ENCODE measurements at regions not wholly inside any gene's neighbourhood (a gene's known extent, or its start where the extent isn't known, plus 50 kb on each side); places are given as distances from the start of the nearest gene placed in this dataset.

DNA sequence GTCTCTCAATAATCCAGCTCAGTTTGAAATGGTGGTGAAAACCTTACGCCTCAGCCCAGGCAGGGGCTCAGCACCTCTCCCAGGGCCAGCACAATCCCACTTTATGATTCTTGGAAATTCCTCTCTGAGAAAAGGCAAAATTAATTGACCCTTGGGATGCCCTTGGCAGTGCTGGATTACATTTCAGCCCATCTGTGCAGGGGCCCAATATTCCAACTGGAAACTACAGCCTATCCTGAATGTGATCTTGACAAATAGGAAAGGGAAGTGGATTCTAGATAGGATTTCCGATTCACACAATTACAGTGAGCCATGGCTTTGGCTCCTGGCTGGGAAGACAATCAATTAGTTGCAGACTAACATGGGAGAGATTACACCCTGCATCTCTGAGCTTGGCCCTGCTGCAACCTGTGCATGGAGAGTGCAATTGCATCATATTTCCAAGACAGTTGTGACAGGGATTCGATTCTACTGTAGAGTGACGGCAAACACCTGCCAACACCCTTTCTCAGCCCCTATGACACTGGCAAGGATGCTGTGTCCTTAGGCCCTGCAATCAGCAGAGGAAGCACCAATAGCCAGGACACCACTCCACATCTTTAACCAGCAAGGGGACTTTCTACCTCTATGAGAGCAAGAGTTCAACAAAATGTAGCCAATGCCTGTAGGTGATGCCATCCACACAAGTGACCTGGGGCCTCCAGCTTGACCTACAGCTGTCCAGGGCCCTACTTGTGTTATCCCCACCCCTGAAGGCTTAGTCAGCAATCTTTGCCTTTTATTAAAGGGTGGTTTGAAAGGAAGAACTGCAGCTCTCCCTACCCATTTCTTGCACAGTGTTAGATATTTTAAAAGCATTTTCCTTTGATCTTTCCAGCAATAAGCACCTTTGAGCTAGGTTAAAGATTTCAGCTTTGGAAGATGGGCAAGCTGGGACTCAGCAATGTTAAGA lies 187.2 kb upstream of the HS6ST1 start (continued):
- TF ChIP-seq CEBPG (CRISPR knock-in tag; IDR thresholded peaks at IDR 0.05) (no peak), CEBPG (tag; conservative IDR thresholded peaks at IDR 0.05 in 1 of 2, IDR thresholded peaks at IDR 0.05 in 1 of 2) (no peak), MAFK (IDR thresholded peaks at IDR 0.05; ENCODE audit: low read length) (no peak), DIDO1 (tag; IDR thresholded peaks at IDR 0.05; ENCODE audit: low read depth) (no peak), ZFP1 (CRISPR knock-in tag; IDR thresholded peaks at IDR 0.05) (no peak), SMARCB1 (IDR thresholded peaks at IDR 0.05; ENCODE audit: insufficient read length, low read depth) (no peak), TRIM28 (IDR thresholded peaks at IDR 0.05) (no peak), CBFB (CRISPR knock-in tag; IDR thresholded peaks at IDR 0.05) (no peak)
- TF ChIP-seq, protein P1, sequence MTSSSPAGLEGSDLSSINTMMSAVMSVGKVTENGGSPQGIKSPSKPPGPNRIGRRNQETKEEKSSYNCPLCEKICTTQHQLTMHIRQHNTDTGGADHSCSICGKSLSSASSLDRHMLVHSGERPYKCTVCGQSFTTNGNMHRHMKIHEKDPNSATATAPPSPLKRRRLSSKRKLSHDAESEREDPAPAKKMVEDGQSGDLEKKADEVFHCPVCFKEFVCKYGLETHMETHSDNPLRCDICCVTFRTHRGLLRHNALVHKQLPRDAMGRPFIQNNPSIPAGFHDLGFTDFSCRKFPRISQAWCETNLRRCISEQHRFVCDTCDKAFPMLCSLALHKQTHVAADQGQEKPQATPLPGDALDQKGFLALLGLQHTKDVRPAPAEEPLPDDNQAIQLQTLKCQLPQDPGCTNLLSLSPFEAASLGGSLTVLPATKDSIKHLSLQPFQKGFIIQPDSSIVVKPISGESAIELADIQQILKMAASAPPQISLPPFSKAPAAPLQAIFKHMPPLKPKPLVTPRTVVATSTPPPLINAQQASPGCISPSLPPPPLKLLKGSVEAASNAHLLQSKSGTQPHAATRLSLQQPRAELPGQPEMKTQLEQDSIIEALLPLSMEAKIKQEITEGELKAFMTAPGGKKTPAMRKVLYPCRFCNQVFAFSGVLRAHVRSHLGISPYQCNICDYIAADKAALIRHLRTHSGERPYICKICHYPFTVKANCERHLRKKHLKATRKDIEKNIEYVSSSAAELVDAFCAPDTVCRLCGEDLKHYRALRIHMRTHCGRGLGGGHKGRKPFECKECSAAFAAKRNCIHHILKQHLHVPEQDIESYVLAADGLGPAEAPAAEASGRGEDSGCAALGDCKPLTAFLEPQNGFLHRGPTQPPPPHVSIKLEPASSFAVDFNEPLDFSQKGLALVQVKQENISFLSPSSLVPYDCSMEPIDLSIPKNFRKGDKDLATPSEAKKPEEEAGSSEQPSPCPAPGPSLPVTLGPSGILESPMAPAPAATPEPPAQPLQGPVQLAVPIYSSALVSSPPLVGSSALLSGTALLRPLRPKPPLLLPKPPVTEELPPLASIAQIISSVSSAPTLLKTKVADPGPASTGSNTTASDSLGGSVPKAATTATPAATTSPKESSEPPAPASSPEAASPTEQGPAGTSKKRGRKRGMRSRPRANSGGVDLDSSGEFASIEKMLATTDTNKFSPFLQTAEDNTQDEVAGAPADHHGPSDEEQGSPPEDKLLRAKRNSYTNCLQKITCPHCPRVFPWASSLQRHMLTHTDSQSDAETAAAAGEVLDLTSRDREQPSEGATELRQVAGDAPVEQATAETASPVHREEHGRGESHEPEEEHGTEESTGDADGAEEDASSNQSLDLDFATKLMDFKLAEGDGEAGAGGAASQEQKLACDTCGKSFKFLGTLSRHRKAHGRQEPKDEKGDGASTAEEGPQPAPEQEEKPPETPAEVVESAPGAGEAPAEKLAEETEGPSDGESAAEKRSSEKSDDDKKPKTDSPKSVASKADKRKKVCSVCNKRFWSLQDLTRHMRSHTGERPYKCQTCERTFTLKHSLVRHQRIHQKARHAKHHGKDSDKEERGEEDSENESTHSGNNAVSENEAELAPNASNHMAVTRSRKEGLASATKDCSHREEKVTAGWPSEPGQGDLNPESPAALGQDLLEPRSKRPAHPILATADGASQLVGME (CRISPR knock-in tag; IDR thresholded peaks at IDR 0.05): no peak
- TF ChIP-seq, protein P2, sequence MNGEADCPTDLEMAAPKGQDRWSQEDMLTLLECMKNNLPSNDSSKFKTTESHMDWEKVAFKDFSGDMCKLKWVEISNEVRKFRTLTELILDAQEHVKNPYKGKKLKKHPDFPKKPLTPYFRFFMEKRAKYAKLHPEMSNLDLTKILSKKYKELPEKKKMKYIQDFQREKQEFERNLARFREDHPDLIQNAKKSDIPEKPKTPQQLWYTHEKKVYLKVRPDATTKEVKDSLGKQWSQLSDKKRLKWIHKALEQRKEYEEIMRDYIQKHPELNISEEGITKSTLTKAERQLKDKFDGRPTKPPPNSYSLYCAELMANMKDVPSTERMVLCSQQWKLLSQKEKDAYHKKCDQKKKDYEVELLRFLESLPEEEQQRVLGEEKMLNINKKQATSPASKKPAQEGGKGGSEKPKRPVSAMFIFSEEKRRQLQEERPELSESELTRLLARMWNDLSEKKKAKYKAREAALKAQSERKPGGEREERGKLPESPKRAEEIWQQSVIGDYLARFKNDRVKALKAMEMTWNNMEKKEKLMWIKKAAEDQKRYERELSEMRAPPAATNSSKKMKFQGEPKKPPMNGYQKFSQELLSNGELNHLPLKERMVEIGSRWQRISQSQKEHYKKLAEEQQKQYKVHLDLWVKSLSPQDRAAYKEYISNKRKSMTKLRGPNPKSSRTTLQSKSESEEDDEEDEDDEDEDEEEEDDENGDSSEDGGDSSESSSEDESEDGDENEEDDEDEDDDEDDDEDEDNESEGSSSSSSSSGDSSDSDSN (IDR thresholded peaks at IDR 0.05; ENCODE audit: borderline replicate concordance in 1 of 2, low read depth in 2 of 2, low read length in 2 of 2): no peak
